NCI-H2107 (cell line): ENCODE measurements at regions not wholly inside any gene's neighbourhood (a gene's known extent, or its start where the extent isn't known, plus 50 kb on each side); places are given as distances from the start of the nearest gene placed in this dataset.

Experiments
- DNase-seq: peaks from one replicate; lab custom pipeline; 2025; lab: John Stamatoyannopoulos, UW

GRCh38 chr3:153314038-153314437 is 152.0 kb downstream of the RAP2B start:
- no peak for DNase-seq

DNA sequence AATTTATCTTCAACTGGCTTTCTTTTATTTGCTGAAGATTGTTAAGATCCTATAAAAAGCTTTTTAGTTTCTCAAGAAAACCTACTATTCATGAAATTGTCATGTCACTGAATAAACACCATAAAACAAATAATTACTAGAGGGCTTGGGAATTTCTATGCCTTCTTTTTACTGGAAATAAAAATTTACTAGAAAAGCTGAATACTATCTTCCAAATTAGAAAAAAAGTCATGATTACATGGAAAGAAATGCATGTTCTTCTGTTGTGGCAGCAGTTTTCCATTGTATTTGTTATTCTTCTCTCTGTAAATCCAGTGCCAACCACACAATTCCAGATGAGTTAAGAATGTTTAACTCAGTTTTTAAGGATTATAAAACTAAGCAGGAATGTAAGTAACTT is 153.8 kb downstream of the RAP2B start:
- DNase-seq, result no peak

GRCh38 chr3:153319705-153320554 is 157.9 kb downstream of the RAP2B start:
- DNase-seq, result no peak

DNA sequence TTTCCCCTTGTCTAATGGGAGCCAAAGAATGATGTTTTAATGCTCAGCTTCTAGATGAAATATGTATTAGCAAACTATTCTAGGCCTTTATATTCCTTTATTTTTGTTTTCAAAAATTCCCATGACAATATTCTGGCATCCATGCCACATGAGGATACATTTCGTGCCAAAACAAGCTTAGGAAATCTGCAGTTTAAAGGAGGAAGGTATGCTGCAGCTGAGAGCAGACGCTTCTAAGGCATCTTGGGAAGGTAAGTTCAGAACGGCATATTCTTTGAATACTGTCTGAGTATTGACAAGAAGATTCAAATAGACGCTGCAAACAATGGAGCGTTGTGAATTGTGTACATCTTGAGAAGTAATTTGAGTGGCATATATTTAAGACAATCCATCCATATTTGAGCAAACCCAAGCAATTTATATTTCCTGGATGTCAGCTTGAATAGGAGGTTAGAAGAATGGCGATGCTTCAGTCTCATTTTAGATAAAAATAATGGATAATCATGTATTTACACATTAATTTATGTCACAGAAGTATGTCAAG is 158.6 kb downstream of the RAP2B start:
- no peak for DNase-seq

DNA sequence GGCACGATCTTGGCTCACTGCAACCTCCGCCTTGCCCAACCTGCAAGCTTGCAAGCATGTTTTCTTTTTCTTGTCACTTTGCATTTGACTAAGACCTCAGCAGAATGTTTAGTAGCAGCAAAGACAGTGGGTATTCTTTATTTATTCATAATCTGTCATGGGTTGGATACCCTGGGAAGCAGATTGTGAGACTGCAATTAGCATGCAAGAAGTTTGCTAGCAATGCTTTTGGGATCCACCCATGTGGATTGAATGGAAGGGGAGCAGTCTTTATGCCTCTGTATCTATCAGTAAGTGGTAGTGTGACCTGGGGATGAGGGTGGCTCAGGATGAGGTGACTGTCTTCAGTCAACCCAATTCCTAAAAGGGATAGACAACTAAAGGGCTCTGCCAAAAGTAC is 166.7 kb downstream of the RAP2B start:
- DNase-seq, result no peak

GRCh38 chr3:153330901-153331300 is 168.9 kb downstream of the RAP2B start:
- no peak for DNase-seq

DNA sequence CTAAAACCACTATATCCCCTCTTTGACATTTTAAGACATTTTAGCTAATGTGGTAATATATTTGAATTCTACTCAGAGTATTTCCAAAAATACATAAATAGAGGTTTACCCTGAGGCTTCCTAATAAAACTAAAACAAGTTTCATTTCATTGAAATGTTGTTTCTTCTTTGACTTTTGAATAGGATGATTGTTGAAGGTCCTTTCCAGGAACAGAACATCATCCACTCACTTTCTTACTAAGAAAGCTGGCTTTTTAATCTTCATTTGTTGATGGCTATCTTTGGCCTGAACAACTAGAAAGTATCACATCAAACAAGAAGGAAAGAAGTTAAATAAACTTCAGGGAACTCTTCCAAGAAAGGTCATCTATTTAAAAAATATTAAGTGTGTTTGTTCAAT is 169.7 kb downstream of the RAP2B start:
- no peak for DNase-seq

DNA sequence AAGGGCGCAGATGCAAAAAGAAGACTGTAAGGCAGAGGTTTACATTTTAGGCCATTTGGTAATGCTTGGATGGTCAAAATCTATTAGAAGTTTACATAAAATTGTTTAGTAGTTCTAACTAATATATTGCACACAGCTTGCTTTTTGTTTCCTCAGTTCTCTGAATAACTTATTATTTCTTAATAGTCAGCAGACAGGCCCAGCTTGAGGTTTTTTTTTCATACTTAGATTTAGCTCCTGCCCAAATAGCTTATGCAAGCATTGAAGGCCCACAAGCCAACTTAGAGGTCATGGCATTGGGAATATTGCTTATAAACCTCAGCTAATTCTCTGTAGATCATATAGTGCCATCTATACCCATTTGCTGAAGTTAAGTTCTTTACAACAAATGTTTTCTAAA is 172.5 kb downstream of the RAP2B start:
- no peak for DNase-seq

DNA sequence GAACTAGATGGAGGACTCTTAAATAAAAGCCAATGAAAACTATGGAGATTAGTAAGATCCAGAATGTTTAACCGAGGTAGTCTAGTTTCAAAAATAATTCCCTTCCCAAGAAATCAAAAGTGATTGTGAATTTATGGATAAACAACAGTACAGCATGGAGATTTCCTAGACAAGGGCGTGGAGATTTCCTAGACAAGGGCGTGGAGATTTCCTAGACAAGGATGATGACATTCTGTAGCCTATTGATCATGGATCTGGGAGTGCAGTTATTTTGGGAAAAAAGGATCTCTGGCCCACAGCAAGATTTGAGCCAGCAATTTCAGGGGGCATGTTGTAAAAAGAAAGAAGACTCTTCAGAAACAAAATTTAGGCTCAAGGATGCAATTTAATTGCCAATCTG is 175.3 kb downstream of the RAP2B start:
- no peak for DNase-seq

GRCh38 chr3:153338487-153338886 is 176.5 kb downstream of the RAP2B start:
- no peak for DNase-seq

GRCh38 chr3:153339065-153339464 is 177.0 kb downstream of the RAP2B start:
- DNase-seq, result no peak

DNA sequence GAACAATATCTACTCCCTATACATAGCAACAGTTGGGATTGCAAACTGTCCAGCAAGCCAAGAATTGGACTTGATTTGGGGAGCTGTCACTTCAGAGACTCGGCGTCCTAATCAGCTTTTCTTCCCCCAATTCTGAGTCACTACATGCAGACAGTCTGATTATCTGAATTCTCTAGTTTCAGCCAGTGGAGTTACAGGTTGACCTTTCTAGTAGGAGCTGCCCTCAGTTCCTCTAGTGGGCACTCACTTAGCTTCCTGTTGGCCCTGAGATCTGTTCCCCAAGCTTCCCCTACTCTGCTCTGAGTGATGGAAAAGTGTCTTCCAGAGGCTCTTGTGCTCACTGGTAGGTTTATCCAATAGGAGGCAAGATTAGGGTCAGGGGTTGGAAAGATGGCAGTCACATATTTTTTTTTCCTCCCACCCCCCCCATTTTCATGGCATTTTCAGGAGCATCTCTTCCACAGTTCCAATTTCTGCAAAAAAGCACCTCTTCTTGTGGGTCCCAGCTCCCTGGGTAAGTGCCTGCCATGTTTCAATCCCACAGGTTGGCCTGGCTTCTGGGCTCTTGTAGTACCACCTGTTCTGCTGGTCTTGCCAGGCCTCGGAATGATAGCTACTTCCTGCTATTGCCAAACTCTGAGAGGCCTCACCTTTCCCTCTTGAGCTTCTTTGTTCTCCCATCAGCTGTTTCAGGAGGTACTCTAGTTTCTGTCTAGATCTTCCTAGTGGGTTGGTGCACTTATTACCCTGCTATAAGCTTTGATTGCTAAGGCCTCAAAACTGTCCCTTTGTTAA is 182.2 kb downstream of the RAP2B start:
- no peak for DNase-seq

DNA sequence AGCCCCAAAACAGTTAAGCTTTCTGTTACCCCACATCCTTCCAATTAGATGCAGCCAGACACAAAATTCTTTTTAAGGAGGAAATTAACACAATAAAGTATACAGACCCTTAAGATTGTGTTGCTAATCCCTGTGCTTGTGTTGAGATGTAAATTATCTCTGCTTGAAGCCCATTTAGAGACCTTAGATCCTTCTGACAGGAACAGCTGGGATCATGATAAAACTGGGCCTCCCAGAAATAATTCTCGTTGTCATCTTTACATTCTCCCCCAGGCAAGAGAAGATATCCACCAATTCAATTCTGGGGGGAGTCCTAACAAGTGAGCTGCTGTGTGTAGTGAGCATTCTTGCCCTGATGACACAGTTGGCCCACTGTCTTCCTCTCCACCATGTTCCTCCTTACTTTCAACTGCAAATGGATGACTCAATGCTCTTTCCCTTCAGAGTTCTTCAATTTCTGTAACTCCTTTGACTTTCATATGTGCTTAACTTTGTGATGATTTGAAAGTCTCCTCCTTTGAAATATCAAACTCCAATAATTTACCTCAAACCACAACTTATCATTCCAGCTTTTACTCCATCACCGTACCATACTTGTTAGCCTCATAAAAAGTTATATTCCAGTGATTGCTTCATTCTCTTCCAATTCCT is 186.6 kb downstream of the RAP2B start:
- no peak for DNase-seq

GRCh38 chr3:153349108-153349499 is 187.1 kb downstream of the RAP2B start:
- no peak for DNase-seq

GRCh38 chr3:153350420-153350819 is 188.4 kb downstream of the RAP2B start:
- DNase-seq, result no peak

DNA sequence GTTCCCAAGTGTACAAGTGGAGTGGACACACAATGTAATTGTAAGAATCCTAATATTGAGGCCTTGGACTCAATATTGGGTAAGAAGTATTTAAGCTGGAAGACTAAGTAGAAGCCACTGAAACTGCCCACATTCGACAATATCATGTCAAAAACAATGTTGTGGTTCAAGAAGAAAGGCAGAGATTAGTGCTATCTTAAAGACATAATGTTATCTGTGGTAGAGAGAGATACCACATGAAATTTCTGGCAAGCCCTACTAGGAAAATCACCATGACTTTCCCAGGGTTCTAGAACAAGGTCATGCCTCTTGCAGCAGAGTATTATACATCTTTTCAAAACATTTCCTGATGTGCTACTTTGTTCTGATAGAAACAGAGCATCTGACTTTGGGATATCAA is 192.6 kb downstream of the RAP2B start:
- DNase-seq, result no peak

DNA sequence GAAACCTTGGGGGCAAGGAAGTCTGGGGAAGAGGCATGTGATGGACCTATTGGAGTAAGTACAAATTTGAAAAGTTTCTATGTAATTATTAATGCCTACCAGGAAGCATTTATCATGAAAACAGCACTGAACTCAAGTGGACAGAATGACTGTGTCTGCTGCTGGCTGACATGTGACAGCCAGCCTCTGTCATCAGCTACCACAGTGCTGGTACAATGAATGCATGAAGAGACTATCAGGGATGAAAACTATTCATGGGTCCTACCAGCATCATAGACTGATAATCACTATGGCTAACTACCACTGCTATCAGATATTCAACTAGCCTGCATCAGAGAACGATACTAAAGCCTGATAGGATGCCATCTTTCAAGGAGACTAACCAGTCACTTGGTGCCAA is 193.5 kb downstream of the RAP2B start:
- DNase-seq, result no peak

- no peak for DNase-seq
These were observed 194.9 kb downstream of the RAP2B start for GRCh38 chr3:153356908-153357307.

- no peak for DNase-seq
These were observed 195.4 kb downstream of the RAP2B start for GRCh38 chr3:153357436-153357835.

DNA sequence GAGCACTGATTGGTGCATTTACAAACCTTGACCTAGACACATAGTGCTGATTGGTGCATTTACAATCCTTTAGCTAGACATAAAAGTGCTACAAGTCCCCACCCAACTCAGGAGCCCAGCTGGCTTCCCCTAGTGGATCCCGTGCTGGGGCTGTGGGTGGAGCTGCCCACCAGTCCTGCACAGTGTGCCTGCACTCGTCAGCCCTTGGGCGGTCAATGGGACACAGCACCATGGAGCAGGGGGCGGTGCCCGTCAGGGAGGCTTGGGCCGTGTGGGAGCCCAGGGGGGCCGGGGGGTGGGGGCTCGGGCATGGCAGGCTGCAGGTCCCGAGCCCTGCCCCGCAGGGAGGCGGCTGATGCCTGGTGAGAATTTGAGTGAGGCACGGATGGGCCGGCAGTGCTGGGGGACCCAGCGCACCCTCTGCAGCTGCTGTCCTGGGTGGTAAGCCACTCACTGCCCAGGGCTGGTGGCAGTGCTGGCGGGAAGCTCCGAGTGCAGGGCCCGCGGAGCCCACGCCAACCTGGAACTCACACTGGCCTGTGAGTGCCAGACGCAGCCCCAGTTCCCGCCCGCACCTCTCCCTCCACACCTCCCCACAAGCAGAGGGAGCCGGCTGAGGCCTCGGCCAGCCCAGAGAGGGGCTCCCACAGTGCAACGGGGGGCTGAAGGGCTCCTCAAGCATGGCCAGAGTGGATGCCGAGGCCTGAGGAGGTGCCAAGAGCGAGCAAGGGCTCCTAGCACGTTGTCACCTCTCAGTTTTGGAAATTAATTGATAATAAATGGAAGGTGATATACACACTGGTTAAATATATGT is 207.7 kb downstream of the RAP2B start:
- no peak for DNase-seq

DNA sequence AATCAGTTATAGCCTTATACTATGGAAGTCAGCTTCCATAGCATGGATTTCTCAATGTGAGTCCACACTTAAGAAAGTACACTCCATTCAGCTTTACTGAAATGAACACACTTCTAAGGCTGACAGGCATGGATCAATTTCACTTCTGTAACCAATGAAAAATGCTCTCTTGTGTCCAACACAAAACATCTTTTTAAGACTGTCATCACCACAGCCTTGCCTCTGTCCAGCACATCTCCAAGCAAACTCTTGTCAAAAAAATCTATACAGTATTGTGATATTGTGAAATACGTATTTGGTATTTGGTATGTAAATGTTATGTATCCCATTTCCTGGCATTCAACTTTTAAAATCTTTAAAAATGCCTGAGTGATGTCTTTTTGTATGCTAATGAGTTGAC is 208.7 kb downstream of the RAP2B start:
- DNase-seq, result no peak

GRCh38 chr3:153372326-153372725 is 210.3 kb downstream of the RAP2B start:
- no peak for DNase-seq
